ENCODE measurements at regions not wholly inside any gene's neighbourhood (a gene's known extent, or its start where the extent isn't known, plus 50 kb on each side); places are given as distances from the start of the nearest gene placed in this dataset.

DNA sequence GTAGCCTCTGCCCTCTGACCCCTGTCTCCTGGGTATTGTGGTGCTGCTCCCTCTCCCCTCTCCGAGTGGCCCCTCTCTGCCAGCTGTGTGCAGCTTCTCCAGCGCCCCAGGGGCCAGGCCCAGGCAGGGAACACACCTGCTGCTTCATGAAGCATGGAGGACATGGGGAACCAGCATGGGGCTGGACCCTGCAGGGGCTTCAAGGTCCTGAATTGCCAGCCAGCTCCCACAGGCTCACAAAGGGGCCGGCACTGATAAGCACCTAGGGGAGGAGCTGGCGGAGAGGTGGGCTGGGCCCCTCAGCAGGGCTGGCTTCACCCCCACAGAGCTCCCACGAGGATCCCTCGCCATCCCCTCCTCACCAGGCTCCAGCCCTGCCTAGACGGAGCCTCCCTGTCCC, 77.4 kb upstream of the GPC1 start:
- DNase-seq (ENCODE audit: low read depth in 2 of 2): no peak

DNA sequence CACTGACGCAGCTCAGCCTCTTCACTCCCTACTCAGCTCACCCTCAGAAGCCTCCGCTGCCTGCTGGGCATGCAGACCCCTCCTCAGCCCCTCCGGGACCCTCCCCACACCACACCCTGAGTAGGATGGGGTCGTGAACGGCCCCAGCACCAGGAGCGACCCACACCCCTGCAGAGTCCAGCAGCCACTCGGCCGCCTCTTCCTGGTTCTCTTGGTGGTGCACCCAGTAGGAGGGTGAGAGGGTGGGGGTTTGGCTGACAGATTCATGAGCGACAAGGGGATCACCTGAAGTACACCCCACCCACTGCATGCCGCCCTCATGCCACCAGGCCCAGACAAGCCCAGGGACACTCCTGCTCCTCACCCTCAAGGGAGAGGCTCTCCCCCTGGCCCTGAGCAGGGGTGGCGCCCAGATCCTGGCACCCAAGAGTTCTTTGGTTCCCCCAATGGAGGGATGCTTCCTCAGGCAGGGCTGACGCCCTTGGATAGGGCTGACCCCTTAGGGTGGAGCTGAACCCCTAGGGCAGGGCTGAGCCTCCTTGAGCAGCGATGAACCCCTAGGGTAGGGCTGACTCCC, 76.6 kb upstream of the GPC1 start:
- no peak for DNase-seq (ENCODE audit: low read depth in 2 of 2)

DNA sequence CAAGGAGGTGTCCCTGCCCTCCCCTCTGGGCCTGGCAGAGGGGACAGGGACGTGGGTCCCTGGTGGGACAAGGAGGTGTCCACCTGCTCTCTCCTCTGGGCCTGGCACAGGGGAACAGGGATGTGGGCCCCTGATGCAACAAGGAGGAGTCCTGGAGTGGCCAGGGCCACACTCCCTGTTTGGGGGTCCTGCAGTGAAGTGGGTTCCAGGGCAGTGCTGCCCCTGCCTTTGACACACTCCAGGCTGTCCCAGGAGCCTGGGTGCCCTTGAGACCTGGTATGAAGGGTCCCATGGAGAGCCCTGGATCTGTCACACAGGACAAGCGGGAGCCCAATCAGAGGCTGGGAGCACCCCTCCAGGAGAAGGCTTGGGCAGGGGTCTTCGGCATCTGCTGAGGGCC, 75.8 kb upstream of the GPC1 start:
- DNase-seq (ENCODE audit: low read depth in 2 of 2): no peak

DNA sequence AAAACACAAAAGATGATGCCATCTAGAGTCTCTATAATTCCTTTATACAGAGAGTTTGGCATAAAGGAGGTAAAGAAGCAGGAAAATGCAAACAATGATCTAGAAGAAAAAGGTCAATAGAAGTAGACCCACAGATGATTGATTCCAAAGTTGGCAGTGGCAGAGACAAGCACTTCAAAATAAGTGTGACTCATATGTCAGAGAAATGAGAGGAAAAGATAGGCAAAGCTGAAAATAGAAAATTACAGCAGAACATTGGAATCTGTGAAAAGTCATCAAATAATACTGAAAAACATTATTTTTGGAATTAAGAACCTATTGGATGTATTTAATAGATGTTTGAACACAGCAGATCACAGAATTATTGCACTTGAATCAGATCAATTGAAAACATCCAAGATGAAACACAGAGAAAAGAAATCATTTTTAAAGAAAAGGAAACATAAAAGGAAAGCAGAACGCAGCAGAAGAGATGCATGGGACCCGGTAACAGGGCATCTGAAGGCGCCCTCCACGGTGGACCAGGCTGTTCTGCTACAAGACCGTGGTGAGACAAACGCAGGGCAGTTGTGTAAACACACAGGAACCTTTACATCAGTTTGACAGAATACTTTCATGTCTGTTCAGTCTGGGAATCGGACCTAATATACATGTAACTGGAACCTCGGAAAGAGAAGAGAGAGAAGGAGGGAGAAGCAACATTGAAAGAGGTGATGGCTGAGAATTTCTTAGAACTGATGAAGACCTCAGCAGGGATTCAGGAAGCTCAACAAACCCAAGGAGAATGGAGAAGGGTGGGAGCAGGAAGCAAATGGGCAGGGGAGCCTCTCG, 74.6 kb upstream of the GPC1 start:
- no peak for DNase-seq (ENCODE audit: low read depth in 2 of 2)

DNA sequence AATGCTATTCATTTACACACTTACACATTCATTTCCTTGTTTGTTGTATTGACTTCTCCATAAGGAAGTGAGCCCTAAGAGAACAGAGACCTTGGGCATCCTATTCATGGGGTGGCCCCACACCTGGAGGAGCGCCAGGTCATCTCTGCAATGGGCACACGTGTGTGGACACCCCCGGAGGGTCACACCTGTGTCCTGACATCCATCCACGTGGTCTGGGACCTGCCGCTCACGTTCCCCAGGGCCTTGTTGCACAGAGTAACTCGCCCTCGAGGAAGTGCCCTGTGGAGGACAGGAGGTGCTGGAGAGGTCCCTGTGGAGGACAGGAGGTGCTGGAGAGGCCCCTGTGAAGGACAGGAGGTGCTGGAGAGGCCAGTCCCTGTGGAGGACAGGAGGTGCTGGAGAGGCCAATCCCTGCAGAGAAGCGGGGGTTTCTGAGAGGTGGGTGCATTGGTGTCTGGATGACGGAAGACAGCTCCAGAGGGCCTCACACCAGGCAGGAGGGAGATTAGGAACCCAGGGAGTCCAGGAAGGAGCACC, 73.2 kb upstream of the GPC1 start:
- DNase-seq (ENCODE audit: low read depth in 2 of 2): no peak

DNA sequence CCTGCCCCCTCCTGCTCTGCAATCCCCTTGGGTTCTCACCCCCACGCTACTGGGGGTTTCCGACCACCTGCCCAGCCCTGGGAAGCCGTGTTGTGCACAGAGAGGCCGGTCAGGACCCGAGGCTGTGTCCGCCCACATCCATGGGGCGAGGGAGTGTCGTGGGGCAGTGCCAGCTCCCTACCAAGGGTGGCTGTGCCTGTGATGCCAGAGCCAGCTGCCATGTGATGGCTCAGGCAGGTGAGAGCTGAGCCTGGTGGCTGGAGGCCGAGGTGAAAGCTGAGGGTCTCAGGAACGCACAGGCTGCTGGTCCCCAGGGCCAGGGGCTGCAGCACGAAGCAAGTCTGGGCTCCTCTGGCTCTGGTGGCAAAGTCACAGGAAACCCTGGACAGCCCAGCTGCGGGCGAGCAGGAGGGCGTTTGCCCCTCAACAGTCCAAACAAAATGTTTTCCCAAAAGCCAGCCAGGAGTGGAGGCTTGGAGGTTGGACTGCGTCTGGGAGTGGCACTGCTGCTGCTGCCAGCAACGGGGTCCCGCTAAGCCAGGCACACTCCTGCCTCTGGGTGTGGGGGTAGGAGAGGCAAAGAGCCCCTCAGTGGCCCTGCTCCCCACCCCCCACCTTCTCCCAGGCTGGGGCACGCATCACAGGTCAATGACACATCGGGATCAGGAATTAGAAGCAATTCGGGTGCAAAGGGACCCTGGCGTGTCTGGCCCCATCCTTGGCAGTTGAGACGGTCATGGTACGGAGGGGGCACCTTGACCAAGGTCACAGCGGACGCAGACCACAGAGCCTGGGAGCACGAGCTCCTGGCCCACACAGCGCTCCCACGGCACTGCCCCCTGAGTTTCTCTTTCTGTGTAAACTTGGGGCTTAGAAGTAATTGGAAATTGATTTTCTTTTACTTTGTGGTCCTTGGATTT, 72.4 kb upstream of the GPC1 start:
- DNase-seq (ENCODE audit: low read depth in 2 of 2): no peak

DNA sequence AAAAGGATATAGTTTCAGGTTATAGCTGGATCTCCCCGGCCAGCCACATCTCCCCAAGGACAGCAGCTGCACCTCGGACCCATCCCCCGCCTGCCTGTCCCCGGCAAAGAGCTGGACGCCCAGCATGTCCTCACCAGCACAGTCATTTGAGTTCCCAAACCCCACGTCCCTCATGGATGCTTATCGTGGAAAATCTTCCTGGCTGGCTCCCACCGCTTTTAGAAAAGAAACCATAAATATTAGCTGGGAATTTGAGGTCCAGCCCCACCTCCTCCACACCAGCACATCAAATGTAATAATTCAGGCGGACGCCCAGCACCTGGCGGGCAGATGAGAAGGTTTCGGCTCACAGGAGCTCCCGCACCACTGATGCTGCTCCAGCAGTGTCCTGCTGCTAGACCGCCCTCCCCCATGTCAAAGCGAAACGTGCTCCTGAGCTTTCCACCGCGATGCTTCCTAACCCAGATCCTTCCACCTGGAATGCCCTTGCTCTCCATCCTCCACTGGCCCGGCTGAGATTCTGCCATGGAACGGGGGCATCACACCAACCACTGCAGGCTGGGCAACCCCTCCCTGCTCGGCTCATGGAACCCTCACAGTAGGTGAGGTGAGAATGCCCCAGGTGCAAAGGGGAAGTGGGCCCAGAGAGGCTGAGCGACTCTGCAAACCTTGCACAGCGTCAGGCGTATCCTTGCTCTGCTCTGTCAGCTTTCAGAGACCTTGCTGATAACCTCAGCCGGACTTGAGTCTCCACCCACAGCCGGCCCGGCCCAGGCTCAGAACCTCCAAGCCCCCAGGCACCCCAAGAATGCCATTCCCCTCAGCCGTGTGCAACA, 71.5 kb upstream of the GPC1 start:
- no peak for DNase-seq (ENCODE audit: low read depth in 2 of 2)

DNA sequence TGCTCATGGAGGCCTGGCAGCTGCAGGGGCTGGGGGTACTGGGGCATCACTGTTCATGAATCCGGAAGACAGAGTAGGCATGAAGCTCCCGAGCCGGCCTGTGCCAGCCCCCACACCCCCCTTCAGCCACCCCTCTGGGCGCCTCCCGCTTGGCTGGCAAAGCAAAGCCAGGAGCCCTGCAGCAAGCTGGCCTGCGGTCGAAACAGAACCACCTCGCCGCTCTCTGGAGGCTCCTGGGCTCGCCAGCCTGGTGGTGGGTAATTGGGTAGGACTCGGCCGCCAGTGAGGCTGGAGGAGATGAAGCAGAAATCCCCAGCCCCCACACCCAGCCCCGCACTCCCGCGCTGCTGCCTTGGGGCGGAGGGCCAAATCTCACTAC, 70.9 kb upstream of the GPC1 start:
- no peak for DNase-seq (ENCODE audit: low read depth in 2 of 2)

DNA sequence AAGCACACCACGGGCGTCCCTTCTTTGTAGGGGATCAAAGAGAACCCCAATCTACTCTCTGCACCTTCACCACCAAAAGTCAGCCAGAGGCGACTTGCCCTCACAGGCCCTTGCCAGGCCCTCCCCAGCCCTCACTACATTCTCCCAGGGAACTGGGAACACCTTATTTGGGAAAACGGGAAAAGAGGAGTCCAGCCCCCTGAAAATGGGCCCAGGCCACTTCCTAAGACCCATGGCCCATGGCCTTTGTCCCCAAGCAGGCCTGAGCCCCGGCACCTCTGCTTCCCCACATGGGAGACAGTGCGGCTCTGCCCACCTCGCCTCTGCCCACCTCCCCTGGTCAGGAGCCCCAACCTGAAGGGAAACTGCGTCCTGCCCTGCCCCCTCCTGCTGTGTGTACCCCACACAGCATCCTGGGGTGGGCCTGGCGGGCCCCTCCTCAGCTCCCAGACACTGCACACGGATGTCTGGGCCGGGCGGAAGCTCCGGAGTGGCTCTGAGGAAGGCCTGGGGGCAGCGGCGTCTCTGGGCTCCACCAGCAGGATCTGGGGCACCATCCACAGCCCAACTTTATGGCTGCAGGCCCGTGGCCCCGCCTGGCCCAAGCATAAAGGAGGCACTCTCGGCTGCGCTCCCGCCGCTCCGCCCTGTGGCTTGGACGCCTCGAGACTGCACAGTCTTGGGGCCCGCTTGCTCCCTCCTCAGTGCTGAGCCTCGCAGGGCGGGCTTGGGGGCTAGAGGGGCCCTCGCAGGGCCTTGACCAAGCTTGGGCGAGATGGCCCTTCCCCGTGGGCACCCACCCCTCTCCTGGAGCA, 70.3 kb upstream of the GPC1 start:
- no peak for DNase-seq (ENCODE audit: low read depth in 2 of 2)

DNA sequence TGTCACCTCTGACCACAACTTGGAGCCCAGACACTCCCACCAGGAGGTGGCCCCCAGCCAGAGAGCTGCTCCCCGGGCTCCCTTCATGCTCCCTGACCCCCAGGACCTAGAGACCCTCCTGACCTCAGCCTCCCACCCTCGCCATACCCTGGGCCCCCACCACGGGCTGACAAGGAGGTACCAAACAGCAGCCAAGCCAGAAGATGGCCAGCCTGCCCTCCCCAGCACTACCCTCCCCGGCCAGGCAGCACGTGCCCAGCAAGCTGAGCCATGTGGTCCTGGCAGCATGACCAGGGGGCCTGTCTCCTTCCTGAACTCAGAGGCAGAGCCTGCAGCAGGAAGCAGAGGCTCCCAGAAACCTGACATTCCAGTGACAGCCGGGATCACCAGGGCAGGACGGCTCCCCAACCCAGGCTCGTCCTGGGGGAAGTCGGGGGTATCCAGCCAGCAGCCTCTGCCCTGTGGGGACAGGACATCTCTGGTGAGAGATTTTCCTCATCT, 69.4 kb upstream of the GPC1 start:
- no peak for DNase-seq (ENCODE audit: low read depth in 2 of 2)

DNA sequence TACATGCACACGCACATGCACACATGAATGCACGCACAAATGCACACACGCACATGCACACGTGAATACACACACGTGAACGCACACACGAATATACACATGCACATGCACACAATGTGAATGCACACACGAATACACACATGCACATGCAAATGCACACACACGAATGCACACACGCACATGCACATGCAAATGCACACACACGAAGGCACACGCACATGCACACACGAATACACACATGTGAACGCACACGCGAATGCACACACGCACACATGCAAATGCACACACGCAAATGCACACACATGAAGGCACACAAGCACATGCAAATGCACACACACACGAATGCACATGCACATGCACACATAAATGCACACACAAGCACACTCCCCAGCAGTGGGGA, 68.6 kb upstream of the GPC1 start:
- no peak for DNase-seq (ENCODE audit: low read depth in 2 of 2)

DNA sequence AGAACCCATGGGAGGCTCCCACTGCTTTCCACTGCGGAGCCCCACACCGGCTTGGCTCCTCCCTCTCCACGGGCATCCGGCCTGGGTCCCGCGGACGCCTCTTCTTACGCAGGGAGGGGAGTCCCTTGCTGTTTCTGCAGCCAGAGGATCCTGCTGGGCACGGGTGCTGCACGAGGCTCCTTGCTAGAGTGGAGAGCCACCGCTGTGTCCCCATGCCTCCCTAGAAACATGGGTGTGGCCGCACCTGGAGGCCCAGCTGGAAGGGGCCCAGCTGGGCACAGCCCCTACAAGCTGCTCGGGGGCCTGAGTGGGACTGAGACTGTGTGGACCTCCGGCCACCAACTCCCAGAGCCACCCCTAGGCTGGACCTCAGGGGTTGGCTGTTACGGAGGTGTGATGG, 67.7 kb upstream of the GPC1 start:
- DNase-seq (ENCODE audit: low read depth in 2 of 2): no peak

DNA sequence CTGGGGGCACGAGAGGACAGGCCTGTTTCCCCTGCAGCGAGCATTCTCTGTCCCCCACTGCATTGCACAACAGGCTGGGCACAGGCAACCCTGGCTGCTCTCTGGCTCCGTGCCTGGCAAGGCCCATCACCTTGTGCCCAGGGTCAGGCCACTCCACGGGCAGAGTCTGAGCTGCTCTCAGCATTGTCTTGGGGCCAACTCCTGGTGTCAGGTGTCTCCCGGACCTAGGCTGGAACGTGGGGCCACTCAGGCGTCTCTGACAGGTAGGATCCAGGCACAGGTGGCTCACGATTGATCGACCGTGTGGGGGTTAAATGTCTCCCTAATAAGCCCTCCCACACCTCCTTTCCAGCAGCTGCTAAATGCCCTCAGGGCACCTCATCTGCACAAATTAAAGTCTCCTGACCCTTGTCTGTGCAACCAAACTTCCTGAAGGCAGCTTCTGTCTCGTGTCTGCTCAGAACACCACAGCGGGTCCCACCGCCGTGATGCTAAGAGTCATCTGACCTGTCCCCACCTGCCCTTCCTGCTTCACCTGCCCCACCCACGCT, 66.6 kb upstream of the GPC1 start:
- DNase-seq (ENCODE audit: low read depth in 2 of 2): no peak

DNA sequence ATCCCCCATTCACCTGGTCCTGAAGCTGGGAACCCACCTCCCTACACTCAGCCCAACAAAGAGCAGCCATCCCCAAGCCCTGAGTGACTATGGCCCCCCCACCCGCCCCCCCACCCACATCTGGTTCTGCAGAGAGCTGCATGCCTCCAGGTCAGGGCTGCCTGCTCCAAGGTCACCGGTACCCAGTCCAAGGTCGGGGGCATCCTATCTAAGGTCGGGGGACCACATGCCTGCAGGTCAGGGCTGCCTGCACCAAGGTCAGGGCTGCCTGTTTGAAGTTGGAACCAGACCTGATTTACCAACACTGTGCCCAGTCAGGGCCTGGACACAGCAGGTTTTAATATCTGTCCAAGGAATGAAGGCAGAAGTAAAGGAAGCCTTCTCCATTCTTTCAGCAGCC, 66.1 kb upstream of the GPC1 start:
- DNase-seq (ENCODE audit: low read depth in 2 of 2): no peak

DNA sequence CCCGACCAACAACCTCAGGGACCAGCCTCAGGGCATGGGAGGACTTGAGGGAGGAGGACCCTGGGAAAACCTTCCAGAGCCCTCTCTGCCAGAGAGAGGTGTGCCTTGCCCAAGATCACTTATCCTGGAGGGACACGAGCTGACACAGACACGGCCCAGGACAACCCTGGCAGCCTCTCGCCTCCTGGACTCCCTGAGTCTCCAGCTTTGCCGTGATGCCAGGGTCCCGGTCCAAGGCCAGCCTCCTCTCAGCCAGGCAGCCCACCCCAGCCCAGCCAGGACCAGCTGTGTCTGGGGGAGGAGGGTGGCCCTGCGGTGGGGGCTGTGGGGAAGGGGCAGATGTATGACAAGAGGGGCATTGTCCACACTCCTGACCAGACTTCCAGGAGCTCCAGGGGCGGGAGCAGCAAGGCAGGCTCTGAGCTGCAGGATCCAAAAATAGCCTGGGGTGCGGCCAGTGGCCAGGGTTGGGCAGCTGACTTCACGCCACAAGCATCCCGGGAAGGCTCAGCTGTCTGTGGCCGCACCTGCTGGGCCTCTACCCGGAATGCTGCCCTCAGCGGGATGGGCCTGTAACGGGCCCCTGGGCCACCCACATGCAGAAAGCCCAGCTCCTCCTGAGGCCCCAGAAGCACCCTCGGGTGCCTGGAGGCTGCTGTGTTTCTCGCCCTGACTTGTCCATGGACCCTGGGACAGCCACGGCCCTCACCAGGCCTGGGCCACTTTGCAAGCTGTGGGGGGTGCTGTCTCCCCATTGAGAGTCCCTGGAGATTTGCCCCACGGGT, 65.5 kb upstream of the GPC1 start:
- no peak for DNase-seq (ENCODE audit: low read depth in 2 of 2)

DNA sequence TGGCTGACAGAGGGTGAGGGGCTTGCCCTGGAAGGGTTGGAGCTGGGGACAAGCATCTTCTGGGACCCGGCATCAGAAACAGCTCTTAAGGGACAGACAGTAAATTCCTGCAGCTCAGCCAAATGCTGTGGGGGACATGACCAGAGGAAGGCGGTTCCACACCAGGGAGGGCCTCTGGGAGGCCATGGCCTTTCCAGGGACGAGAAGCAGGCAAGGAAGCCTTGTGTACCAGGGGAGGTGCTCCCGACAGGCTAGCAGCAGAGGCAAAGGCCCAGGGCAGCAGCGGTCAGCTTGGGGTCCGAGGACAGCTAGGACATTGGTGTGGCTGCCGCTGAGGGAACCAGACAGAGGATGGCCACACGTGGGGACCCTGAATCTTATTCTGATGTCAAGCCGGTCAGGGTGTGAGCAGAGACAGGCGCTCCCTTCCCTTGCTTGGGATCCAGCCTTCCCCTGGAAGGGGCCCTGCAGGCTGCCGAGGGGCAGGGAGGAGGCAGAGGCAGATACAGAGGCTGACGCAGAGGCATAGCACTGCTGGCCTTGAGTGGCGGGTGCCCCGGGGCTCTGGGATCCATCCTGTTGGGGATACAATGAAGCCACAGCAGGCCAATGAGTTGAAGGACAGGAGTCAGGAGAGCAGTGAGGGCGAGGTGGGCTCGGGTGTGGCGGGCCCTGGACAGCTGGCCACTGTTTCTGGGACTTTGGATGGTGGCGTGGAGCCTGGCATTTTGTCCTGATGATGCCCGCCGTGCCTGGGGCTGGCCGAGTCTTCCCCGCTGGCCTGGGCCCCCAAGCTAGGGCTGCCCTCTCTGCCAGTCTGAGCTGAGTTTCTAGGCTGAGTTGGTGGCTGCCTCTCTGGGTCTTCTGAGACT, 64.1 kb upstream of the GPC1 start:
- DNase-seq (ENCODE audit: low read depth in 2 of 2): no peak

DNA sequence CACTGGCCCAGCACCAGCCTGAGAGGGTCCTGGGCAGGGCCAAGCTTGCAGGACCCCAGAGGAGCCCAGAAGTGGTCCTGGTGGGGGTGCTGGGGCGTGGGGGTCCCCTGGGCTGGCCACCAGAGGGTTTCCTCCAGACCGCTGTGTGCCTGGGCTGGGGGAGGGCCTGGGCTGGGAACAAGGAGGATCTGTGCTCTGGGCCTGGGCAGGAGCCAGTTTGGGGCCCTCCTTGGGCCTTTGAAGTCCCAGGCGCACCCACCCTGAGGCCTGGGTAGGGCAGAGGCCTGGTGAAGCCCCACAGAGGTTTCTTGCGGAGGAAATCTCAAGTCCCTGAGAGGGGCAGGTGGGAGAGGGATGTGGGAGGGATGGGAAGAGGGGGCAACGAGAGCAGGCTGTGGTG, 63.4 kb upstream of the GPC1 start:
- DNase-seq (ENCODE audit: low read depth in 2 of 2): no peak

DNA sequence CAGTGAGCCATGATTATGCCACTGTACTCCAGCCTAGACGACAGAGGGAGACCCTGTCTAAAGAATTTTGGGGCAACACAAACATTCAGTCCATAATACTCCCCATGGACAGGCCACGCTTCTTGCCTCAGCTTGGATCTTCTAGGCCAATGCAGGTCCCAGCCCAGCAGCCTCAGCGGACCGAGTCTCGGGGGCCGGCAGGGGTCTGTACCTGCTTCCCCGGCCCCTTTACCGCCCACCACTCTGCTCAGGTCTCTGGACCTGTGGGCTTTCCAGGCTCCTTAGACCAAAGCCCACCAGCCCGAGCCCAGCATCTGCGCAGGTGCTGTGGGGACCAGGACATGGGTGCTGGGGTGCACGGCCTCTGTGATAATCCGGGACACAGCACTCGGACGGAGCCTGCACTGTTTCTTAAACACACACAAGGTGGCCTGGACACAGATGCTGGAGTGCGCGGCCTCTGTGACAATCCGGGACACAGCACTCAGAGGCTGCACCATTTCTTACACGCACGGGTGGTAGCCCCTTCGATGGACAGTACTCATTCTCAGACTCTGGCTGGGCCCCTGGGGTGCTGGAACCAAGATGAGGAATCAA, 62.1 kb upstream of the GPC1 start:
- no peak for DNase-seq (ENCODE audit: low read depth in 2 of 2)
